HG03457 (cell line): ENCODE measurements at regions not wholly inside any gene's neighbourhood (a gene's known extent, or its start where the extent isn't known, plus 50 kb on each side); places are given as distances from the start of the nearest gene placed in this dataset.
"Not testable (repeated sequence)": the region's sequence is repeated elsewhere in the genome, so short reads cannot be mapped to it uniquely, and the experiment has no call there.

Source experiments
- ATAC-seq: cut with Tn5 transposase; IDR thresholded peaks from one replicate; pipeline ENCODE4 v1.9.1; 2021; ENCODE audit warnings: moderate number of reproducible peaks; ENCODE audit not compliant: unreplicated experiment

DNA sequence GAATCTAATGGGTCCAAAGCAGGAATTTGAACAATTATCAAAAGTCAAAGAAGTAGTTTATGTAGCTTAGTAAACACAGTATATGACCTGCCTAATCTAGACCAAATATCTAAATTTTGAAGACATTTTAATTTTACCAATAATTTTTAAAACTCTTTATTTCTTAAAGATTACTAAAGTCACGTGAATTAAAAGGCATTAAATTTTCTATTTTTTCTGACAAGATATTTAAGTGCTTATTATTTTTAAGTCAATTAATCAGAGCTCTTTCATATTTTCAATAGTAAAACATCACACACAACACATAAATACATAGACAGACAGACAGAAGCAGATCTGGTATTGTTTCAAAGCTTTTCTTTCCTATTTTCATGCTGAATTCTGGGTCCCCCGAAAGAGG lies 89.5 kb downstream of the ZNF467 start:
- ATAC-seq = no peak

DNA sequence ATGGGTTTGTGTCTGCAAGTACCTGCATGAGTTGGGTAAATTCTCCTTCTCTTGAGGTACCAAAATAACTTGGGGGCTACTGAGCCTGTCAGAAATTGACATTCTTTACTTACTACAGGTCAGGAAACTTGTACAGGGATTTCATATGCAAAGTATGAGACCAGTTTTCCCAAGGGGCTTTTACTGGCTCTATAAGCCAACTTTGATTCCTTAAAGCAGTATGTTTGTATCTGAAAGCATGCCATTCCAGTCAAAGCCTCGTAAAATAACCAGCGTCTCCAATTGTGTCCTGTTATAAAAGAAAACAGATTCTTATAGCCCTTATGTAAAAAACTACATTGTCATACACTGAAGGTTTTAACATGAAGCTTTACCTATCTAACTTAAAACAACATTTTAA lies 90.2 kb downstream of the ZNF467 start:
- no peak for ATAC-seq

DNA sequence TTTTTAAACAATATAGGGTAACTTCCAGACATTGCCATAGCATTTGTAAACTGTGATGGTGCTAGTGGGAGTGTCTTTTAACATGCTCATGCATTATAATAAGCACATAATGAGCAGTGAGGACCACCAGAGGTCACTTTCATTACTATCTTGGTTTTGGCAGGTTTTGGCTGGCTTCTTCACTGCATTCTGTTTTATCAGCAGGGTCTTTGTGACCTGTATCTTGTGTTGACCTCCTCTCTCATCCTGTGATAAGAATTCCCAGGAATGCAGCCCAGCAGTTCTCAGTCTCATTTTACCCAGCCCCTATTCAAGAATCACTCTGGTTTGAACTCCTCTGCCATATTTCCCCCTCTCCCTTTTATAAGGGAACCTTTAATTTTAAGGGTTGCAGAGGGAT lies 91.3 kb downstream of the ZNF467 start:
- ATAC-seq = no peak

DNA sequence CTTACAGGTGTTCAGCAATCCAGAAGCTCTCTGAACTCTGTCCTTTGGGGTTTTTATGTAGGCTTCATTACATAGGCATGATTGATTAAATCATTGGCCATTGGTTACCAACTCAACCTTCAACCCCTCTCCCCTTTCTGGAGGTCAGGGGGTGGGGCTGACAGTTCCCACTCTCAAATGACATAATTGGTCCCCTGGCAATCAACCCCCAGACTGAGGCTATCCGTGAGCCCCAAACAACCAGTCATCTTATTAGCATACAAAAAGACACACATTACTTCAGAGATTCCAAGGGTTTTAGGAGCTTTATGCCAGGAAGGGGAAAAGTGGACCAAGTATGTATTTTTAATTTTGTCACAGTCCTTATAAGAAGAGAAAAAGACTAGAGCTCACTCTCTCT lies 92.1 kb downstream of the ZNF467 start:
- no peak for ATAC-seq

DNA sequence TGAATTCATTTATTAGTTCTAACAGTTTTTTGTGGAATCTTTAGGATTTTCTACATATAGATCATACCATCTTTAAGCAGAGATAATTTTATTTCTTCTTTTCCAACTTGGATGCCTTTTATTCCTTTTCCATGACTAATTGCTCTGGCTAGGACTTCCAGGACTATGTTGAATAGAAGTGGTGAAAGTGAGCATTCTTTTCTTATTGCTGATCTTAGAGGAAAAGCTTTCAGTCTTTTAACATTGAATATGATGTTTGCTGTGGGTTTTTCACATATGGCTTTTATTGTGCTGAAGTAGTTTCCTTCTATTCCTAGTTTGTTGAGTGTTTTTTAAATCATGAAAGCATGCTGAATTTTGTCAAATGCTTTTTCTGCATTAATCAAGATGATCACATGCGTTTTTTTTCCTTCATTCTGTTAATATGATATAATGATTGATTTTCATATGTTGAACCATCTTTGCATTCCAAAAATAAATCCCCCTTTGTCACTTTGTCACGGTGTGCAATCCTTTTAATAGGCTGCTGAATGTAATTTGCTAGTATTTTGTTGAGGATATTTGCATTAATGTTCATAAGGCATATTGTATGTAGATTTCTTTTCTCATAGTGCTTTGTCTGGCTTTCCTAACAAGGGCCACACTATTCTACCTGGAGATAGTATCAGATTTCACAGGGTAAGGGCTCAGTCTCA lies 92.9 kb downstream of the ZNF467 start:
- no peak for ATAC-seq

DNA sequence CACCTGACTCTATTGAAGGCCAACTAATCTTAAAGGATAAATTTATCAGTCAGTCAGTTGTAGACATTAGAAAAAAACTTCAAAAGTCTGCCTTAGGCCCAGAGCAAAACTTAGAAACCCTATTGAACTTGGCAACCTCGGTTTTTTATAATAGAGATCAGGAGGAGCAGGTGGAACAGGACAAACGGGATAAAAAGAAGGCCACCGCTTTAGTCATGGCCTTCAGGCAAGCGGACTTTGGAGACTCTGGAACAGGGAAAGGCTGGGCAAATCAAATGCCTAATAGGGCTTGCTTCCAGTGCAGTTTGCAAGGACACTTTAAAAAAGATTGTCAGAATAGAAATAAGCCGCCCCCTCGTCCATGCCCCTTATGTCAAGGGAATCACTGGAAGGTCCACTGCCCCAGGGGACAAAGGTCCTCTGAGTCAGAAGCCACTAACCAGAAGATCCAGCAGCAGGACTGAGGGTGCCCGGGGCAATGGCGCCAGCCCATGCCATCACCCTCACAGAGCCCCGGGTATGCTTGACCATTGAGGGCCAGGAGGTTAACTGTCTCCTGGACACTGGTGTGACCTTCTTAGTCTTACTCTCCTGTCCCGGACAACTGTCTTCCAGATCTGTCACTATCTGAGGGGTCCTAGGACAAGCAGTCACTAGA lies 98.5 kb downstream of the ZNF467 start:
- not testable (repeated sequence) for ATAC-seq

DNA sequence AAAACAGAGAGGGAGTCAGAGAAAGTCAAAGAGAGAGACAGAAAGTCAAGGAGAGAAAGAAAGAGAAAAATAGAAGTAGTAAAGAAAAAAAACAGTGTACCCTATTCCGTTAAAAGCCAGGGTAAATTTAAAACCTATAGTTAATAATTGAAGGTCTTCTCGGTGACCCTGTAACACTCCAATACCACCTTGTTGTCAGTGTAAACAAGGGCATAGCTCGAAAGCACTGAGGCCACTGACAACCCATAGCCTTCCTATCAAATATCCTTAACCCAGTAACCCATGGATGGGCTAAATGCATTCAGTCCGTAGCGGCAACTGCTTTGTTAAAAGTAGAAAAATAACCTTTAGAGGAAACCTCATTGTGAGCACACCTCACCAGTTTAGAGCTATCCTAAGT lies 100.4 kb downstream of the ZNF467 start:
- ATAC-seq = no peak

DNA sequence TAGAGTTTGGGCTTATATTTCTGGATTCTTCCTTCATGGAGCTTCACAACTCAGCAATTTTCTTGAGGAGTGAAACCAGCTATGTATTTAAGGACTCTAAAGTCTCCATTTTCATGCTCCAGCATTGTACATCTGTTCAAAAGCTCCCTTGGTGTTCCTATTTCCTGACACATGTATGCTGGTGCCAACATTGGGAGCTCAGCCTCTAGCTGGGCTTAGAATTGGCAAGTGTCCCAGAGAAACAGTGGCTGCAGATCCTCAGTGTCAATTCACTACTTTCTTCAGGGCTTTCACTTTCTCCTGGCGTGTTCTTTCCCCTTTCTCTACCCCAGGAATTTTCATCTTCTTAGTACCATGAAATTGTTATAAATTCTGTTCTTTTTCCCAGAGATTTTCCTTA lies 103.1 kb downstream of the ZNF467 start:
- ATAC-seq = no peak

DNA sequence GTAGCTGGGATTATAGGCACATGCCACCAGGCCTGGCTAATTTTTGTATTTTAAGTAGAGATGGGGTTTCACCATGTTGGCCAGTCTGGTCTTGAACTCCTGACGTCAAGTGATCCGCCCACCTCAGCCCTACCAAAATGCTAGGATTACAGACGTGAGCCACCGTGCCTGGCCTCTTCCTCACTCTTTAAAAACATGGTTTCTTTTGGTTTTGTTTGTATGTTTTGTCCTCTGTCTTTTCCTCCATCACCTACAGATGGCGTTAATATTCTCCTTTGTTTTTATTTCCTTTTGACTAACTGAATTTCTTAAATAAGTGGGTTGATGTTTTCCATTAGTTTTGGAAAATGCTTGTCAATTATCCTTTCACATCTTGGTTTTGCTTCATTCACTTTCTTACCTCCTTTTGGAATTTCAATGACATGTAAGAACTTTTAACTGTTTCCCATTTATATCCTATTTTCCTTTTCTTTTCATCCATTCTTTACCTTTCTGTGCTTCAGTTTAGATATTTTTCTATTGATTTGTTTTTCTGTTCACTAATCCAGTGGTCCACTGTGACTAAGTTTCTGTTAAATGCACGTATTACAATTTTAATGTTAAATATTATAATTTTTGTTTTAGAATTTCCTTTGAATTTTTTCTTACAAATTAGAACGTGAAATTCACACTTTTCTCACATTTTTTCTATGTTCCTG lies 104.1 kb downstream of the ZNF467 start:
- no peak for ATAC-seq

DNA sequence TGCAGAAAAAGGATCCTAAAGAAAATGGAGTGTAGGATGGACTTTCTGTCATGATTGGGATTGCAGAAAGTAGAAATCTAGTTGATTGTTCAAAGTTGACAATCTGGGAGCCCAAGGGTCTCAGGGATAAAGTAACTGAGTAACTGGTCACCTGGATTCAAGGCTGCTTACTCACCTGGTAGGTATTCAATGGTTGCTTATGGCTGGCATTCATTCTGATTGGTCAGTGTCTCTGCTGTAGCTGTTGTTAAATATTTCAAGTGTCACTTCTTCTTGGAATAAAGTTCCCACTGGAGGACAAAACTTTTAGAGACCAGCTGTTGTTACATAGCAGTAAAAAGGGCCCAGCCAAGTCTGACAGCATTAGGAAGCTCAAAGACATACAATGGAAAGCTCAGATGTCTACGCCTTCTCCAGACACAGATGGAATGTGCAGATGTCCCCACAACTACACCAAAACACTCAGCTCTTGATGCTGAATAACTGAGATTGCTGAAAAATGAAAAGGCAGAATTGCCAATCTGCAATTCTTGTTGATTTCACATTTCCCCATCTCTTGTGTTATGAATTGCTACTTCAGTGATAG lies 106.9 kb downstream of the ZNF467 start:
- no peak for ATAC-seq

DNA sequence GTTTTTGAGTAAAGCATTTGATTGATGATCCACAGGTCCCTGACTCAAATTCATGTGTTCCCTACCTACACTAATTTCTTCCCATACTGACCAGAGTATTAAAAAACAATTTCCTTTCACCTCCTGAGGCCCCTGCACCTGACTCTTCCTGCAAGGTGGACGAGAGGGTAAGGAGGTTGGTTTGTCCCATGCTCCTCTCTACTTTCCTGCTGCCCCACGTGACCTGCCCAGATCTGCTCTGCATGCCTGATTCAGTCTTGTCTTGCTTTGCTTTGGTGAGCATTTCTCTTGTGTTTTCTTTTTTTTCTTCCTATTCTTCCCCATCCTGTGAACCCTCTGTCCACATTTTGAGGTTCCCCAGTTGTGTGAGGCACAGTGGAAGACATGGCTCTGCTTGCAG lies 107.8 kb downstream of the ZNF467 start:
- not testable (repeated sequence) for ATAC-seq

DNA sequence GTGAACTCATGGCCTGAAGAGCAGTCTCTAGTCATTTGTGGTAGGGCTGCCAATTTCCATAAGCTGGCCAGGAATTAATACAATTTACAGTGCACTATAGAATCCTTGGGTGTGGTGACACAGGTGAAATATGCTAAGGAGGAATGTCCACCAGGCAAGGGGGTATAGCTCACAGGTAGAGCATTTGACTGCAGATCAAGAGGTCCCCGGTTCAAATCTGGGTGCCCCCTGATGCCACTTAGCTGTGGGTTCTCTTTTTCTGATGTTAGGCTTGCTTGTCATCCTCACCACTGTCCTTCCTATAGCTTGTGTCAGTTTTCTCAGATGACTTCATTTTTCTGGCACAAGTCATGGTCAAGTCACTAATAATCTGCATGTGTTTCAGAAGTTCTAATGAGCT lies 108.7 kb downstream of the ZNF467 start:
- no peak for ATAC-seq

DNA sequence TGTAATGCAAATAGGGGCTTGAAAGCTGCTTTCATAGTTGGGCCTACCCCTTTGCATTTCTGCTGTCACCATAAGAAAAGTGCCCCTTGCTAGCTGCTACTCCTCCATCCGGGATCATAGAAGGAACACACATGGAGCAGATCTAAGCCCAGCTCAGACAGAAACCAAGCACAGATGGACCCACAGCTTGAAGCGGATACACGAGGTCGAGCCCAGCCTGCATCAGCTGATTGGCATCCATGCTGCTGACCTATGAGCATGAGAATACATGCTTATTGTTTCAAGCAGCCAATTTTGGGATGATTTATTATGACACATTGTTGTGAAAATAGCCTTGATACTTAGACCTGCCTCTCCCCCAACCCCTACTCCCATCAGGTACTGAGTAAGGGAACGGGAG lies 109.2 kb downstream of the ZNF467 start:
- no peak for ATAC-seq

DNA sequence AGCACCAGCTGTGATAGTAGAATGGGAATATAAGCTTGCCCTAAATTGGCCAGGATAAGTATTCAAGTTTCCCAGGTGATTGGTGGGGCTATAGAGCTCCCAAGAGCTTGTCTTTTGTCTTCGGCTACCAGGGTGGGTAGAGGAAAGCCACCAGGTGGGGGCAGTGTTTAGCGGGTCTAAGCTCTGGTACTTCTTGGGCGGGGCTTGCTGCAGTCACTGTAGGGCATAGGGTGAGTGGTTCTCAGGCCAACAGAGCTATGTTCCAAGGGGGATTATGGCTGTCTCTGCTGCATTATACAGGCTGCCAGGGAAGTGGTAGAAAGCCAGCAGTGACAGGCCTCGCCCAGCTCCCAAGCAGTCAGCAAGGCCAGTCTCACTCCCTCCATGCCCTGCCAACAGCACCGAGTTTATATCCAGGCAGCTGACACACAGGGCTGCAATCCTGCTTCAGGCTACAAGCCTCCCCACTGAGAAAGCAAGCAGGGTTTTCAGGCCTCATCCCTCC lies 110.7 kb downstream of the ZNF467 start:
- ATAC-seq = peak; percentile 71

DNA sequence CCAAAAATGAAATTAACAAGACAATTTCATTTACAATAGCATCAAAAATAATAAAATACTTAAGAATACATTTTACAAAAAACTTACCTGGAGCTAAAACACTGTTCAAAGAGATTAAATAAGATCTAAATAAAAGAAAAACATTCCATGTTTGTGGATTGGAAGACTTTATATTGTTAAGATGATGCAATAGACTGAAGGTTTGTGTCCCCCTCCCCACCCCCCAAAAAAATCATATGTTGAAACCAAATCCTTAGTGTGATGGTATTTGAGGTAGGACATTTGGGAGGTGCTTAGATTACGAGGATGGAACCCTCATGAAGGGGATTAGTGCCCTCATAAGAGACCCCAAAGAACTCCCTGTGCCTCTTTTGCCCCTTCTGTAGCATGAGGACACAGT lies 117.6 kb downstream of the ZNF467 start:
- ATAC-seq = no peak

DNA sequence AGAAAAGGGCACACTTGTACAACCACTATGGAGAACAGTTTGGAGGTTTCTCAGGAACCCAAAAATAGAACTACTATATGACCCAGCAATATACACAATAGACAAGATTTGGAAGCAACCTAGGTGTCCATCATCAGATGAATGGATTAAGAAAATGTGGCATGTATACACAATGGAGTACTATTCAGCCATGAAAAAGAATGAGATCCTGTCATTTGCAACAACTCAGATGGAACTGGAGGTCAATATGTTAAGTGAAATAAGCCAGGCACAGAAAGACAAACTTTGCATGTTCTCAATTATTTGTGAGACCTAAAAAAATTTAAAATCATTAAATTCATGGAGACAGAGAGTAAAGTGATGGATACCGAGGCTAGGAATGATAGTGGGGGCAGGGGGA lies 118.8 kb downstream of the ZNF467 start:
- ATAC-seq = no peak

DNA sequence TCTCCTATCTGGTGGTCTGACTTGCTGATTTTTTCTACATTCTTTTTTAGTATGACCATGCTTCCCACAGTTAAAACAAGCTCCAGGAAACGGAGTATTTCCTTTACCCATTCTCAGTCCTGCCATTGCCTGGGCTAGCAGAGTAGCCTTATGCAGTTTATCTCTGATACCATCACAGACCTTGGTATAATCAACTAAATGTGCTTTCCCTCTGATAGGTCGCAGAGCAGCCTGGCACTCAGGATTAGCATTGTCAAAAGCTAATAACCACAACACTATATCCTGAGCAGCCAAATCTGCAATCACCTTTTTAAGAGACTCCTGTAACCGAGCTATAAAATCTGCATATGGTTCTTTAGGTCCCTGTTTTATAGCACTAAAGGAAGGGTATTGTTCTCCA lies 123.2 kb downstream of the ZNF467 start:
- not testable (repeated sequence) for ATAC-seq

DNA sequence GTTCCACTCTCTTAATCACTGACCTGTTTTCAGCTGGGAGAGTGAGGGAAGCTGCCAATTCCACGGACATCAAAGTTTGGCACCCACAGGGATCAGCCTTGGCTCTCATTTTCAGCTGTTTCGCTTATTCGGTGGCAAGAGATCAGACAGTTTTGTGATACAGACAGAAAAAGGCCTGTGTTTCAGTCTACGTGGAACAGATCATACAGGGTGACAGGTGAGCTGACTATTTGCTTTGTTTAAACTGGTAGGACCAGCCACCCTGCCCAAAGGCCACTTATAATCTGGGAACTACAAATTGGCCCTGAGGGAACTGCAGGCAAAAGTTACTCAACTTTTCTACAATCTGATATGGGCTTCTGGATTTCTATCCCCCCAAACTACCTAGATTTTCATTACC lies 128.6 kb downstream of the ZNF467 start:
- ATAC-seq = no peak

DNA sequence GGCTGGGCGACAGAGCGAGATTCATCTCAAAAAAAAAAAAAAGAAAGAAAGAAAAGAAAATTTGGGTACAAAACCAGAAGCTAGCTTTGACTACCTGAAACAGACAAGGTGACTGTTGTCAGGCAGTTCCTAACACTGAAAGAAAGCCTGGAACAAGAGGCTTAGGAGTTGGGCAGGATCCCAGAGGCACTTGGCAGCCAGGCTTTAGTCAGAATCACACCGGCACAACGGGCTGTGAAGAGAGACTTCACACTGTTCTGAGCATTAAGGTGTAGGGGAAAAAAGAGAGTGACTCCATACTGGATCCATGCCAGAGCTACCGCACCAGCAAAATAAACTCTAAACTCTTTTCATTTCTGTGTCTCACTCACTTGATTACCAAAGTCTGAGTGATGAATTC lies 130.8 kb downstream of the ZNF467 start:
- no peak for ATAC-seq

DNA sequence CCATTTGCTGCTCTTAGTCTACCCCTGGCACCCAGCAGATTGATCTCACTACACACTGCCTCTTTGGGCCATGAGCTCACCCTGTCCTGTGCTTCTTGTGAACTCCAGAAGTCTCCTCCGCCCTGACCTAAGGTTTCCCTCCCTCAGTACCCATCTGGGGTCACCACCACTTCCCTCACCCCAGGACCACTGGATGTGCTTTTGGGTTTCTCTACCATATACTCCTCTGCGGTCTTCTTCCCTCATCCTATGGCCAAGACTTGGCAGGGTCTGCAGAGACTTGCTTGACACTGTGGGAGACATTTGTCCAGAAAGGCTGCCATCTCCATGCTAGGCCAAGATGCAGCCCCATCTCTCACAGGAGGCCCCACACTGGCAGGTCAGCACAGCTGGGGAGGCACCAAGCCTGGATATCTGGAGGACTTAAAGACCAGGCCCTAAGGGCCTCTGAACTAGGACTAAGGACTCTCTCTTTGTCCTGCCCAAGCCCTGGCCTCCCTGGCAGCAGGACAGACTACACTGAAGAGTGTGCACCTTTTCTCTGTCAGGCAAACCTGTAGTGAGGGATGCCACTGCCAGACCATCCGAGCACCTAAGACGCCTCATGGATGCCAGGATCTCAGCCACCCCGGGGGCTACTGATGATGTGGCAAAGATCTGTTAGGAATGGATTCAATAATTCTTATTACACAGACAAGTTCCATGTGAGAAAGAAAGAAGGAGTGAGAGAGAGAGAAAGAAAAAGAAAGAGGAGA lies 134.6 kb downstream of the ZNF467 start:
- ATAC-seq = no peak
